NCI-H226 (cell line): ENCODE measurements at regions not wholly inside any gene's neighbourhood (a gene's known extent, or its start where the extent isn't known, plus 50 kb on each side); places are given as distances from the start of the nearest gene placed in this dataset.
A peak's percentile ranks its signal among the peaks of the same experiment; 100 is the strongest.
"Not testable (repeated sequence)": the region's sequence is repeated elsewhere in the genome, so short reads cannot be mapped to it uniquely, and the experiment has no call there.

Experiments
- DNase-seq: peaks from one replicate; pipeline ENCODE4 v3.0.0-alpha.2; 2015

- no peak for DNase-seq
These were observed 486.1 kb upstream of the ADGRL2 start for GRCh38 chr1:81314513-81315233.

GRCh38 chr1:81313289-81313688 is 487.4 kb upstream of the ADGRL2 start:
- DNase-seq = no peak

GRCh38 chr1:81312272-81312754 is 488.4 kb upstream of the ADGRL2 start:
- DNase-seq = no peak

DNA sequence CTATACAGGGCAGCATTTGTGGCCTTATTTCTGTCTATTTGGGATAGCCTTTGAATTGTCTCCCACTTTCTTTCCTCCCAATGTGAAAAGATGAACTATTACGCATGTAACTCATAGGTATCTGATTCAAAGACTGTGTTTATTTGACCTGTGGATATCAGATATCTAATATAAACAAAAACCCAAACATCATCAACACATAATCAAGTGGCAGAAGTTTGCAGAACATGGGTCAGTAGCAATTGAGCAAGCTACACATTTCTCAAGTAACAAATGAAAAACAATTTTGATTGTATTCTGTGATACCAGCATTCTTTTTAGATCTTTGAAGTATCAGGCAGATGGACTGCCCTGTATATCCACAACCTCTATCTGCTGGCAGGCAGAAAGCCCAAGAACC is 490.5 kb upstream of the ADGRL2 start:
- no peak for DNase-seq

GRCh38 chr1:81308191-81308590 is 492.5 kb upstream of the ADGRL2 start:
- no peak for DNase-seq

DNA sequence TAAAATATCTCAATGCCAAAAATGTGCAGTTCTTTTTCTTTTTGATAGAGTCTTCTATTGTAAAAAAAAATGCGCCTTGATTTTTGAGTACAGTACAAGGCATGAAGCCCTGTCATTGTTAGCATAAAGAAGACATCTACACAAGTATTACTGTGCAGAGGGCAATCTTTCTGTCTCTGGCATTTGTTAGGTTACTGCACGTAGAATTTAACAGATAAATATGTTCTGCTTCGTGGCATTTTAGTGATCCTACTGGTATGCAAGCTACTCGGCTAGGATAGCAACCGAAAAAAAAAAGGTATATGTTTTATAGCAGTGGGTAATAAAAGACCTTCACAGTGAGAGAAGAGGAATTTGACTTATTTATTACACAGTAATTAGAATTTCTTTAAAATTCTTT is 492.9 kb upstream of the ADGRL2 start:
- DNase-seq = no peak

GRCh38 chr1:81305997-81306452 is 494.7 kb upstream of the ADGRL2 start:
- no peak for DNase-seq

DNA sequence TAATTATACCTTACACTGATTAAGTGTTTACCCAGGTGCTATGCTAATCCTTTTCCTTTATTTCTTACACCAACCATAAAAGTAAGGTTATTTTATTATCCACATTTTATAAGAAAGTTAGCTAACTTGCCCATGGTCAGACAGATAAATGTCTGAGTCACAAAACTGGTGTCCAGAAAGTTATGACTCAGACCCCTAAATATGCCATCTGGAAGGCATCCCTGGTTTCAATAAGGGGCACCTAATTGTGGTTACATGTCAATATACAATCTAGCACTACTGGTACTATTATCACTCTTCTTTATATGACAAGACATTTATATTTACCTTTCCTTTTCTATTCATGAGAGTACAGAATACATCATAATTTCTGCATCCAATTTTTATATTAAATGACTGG is 496.5 kb upstream of the ADGRL2 start:
- peak; percentile 58 for DNase-seq

DNA sequence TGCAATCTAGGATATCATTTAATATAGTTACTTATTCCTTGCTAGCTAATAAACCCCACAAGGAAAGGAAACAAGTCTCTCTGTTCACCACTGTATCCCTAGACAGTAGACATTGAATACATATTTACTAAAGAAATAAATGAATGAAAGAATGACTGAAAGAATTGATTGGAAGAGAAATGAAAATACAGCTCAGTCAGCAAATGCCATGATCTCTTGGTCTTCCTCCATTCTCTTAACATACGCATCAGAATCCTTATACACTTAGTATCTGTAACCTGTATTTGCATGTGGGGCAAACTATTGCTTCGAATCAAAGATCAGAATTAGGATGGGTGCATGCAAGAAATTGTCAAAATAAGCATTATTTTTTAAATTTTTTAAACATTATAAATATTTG is 500.8 kb upstream of the ADGRL2 start:
- DNase-seq = no peak

- peak; percentile 40 for DNase-seq
These were observed 502.5 kb upstream of the ADGRL2 start for GRCh38 chr1:81298266-81298665.

GRCh38 chr1:81296601-81297000 is 504.1 kb upstream of the ADGRL2 start:
- peak; percentile 7 for DNase-seq

GRCh38 chr1:81290326-81290725 is 510.4 kb upstream of the ADGRL2 start:
- no peak for DNase-seq

- DNase-seq = no peak
These were observed 512.0 kb upstream of the ADGRL2 start for GRCh38 chr1:81288689-81289088.

DNA sequence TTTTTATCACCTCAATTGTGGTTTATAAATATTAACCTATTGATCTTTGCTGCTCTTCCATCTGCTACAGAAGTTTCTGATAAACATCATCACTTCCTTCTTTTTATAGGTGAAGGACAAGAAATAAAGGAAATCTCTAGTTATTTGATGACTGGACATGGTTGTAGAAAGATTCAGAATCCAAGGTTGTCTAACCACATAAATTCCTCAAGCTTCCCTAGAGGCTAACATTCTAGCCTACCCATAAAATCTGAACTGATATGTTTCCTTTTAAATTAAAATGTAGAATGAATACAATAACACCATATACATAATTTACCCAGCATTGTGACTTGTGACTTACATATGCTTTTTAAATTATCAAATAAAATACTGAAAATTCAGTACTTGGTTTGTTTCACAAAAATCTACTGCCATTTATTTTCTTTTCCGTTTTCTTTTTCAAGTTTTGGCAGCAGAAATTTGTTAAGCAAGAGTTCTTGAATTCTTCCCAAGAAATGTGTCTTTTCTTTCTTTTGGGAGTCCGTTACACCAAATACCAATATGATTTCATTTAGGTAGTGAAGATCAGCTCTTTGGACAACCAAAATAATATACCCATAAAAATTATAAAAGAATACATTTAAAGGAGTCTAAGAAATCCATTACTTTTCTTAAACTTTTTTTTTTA is 513.2 kb upstream of the ADGRL2 start:
- no peak for DNase-seq

DNA sequence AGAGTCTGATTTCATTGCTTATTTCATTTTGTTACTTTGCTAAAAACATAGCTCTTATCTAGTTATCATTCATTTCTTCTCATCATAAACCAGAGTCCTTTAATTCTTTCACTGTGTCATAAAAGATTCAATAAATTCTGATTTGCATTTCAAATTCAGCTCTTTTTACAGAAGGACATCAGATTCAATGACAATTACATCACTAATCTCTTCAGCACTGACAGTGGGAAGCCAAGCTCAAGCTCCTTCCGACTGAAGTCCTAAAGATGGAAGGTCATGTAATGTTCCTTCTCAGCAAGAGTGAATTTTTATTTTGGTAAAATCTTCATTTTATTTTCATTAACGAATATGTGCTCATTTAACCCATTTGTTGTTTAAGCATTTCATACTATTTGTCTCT is 530.7 kb upstream of the ADGRL2 start:
- no peak for DNase-seq

- DNase-seq = no peak
These were observed 535.8 kb upstream of the ADGRL2 start for GRCh38 chr1:81264976-81265375.

- no peak for DNase-seq
These were observed 540.9 kb upstream of the ADGRL2 start for GRCh38 chr1:81259625-81260411.

- no peak for DNase-seq
These were observed 546.2 kb upstream of the ADGRL2 start for GRCh38 chr1:81254560-81254959.

- DNase-seq = no peak
These were observed 546.7 kb upstream of the ADGRL2 start for GRCh38 chr1:81254068-81254467.

GRCh38 chr1:81252471-81253151 is 548.1 kb upstream of the ADGRL2 start:
- no peak for DNase-seq

DNA sequence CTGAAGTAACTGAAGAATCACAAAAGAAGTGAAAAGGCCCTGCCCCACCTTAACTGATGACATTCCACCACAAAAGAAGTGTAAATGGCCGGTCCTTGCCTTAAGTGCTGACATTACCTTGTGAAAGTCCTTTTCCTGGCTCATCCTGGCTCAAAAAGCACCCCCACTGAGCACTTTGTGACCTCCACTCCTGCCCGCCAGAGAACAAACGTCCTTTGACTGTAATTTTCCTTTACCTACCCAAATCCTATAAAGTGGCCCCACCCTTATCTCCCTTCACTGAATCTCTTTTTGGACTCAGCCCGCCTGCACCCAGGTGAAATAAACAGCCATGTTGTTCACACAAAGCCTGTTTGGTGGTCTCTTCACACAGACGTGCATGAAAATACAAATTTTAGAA is 549.9 kb upstream of the ADGRL2 start:
- DNase-seq = not testable (repeated sequence)

DNA sequence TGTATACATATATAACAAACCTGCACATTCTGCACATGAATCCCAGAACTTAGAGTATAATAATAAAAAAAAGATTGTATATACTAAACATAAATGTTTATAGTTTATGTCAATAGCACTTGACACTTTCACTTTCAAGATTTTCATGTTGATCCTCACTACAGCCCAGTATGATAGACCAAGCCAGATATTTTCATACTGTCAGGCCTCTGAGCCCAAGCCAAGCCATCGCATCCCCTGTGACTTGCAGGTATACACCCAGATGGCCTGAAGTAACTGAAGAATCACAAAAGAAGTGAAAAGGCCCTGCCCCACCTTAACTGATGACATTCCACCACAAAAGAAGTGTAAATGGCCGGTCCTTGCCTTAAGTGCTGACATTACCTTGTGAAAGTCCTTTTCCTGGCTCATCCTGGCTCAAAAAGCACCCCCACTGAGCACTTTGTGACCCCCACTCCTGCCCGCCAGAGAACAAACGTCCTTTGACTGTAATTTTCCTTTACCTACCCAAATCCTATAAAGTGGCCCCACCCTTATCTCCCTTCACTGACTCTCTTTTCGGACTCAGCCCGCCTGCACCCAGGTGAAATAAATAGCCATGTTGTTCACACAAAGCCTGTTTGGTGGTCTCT is 555.5 kb upstream of the ADGRL2 start:
- DNase-seq = not testable (repeated sequence)

DNA sequence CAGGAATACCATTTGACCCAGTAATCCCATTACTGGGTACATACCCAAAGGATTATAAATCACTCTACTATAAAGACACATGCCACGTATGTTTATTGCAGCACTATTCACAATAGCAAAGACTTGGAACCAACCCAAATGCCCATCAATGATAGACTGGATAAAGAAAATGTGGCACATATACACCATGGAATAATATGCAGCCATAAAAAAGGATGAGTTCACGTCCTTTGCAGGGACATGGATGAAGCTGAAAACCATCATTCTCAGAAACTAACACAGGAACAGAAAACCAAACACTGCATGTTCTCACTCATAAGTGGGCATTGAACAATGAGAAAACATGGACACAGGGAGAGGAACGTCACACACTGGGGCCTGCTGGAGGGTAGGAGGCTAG is 556.1 kb upstream of the ADGRL2 start:
- not testable (repeated sequence) for DNase-seq
